HEK293T (cell line): ENCODE measurements at regions not wholly inside any gene's neighbourhood (a gene's known extent, or its start where the extent isn't known, plus 50 kb on each side); places are given as distances from the start of the nearest gene placed in this dataset.

Experiments
- CTCF ChIA-PET: fragments of 350-600 bp; formaldehyde crosslinking; extraction: SDS; loops from one replicate; lab custom pipeline; 2021; ENCODE audit warnings: antibody characterized with exemption, inconsistent platforms; lab: Yijun Ruan, JAX
- POLR2A ChIA-PET: fragments of 350-600 bp; formaldehyde crosslinking; extraction: SDS; loops from one replicate; lab custom pipeline; 2020; ENCODE audit warnings: antibody characterized with exemption, inconsistent platforms; lab: Yijun Ruan, JAX
- DNase-seq: peaks from one replicate; pipeline ENCODE4 v3.0.0; 2012; ENCODE audit warnings: mixed read lengths; ENCODE audit errors: extremely low spot score
- ARNT ChIP-seq: fragments of 450-650 bp; IDR thresholded peaks from 2 replicates; pipeline ENCODE4 v1.6.1; 2017; ENCODE audit warnings: mild to moderate bottlenecking
- BHLHE40 ChIP-seq: fragments of 450-650 bp; IDR thresholded peaks from 2 replicates; pipeline ENCODE4 v1.6.1; 2016; ENCODE audit warnings: mild to moderate bottlenecking, moderate library complexity, borderline replicate concordance
- CTBP1 ChIP-seq: fragments of 450-650 bp; IDR thresholded peaks from 2 replicates; pipeline ENCODE4 v1.6.1; 2016; ENCODE audit warnings: borderline replicate concordance
- ELF4 ChIP-seq: fragments of 450-650 bp; IDR thresholded peaks from 2 replicates; pipeline ENCODE4 v1.6.1; 2017; ENCODE audit warnings: antibody characterized with exemption
- FOXA1 ChIP-seq: fragments of 450-650 bp; IDR thresholded peaks from 2 replicates; pipeline ENCODE4 v1.6.1; 2016; ENCODE audit warnings: mild to moderate bottlenecking
- FOXK2 ChIP-seq: fragments of 450-650 bp; IDR thresholded peaks from 2 replicates; pipeline ENCODE4 v1.6.1; 2016; ENCODE audit warnings: mild to moderate bottlenecking
- FOXM1 ChIP-seq: fragments of 450-650 bp; IDR thresholded peaks from 2 replicates; pipeline ENCODE4 v1.6.1; 2017; ENCODE audit warnings: mild to moderate bottlenecking, borderline replicate concordance
- HDGF ChIP-seq: fragments of 450-650 bp; IDR thresholded peaks from 2 replicates; pipeline ENCODE4 v1.6.1; 2017; ENCODE audit warnings: antibody characterized with exemption, borderline replicate concordance
- L3MBTL2 ChIP-seq: fragments of 450-650 bp; conservative IDR thresholded peaks from 2 replicates; pipeline ENCODE4 v1.6.1; 2016; ENCODE audit warnings: mild to moderate bottlenecking
- LEF1 ChIP-seq: fragments of 450-650 bp; IDR thresholded peaks from 2 replicates; pipeline ENCODE4 v1.6.1; 2017; ENCODE audit warnings: mild to moderate bottlenecking, borderline replicate concordance
- NFRKB ChIP-seq: fragments of 450-650 bp; IDR thresholded peaks from 2 replicates; pipeline ENCODE4 v1.6.1; 2016; ENCODE audit warnings: mild to moderate bottlenecking, moderate library complexity
- SP1 ChIP-seq: fragments of 450-650 bp; IDR thresholded peaks from 2 replicates; pipeline ENCODE4 v1.6.1; 2017
- SUZ12 ChIP-seq: fragments of 450-650 bp; IDR thresholded peaks from 2 replicates; pipeline ENCODE4 v1.6.1; 2016; ENCODE audit warnings: mild to moderate bottlenecking
- TARDBP ChIP-seq: fragments of 450-650 bp; IDR thresholded peaks from 2 replicates; pipeline ENCODE4 v1.6.1; 2016
- ZNF384 ChIP-seq: fragments of 450-650 bp; IDR thresholded peaks from 2 replicates; pipeline ENCODE4 v1.6.1; 2016
- TF ChIP-seq, protein P1 (sequence below): fragments of 450-650 bp; IDR thresholded peaks from 2 replicates; pipeline ENCODE4 v1.6.1; 2016

DNA sequence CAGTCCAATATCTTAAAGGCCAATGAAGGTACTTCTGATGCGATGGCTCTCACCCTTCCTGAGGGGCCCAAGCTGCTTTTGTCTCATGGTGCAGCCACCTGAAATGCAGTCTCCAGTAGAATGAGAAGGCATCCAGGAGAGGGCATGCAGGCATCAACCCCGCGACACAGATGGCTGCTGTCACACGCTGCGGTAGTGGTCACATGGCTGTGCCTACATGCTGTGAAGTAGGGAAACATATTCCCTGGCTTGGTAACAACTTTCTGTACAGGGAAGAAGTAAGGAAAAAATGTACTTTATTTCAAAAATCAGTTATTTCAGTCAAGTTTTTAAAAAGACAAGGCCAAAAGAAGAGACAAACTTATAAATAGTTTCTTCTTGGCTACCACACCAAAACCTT lies 139.9 kb downstream of the TRIML1 start:
- ChIA-PET POLR2A (no interaction called here), CTCF (no interaction called here)
- no peak for TF ChIP-seq NFRKB
- TF ChIP-seq ELF4, result no peak
- no peak for TF ChIP-seq SUZ12
- no peak for TF ChIP-seq LEF1
- no peak for TF ChIP-seq FOXM1
- TF ChIP-seq FOXK2, result no peak
- TF ChIP-seq FOXA1, result no peak
- no peak for TF ChIP-seq ARNT
- no peak for TF ChIP-seq HDGF
- no peak for TF ChIP-seq L3MBTL2
- no peak for TF ChIP-seq TARDBP
- TF ChIP-seq, protein P1, sequence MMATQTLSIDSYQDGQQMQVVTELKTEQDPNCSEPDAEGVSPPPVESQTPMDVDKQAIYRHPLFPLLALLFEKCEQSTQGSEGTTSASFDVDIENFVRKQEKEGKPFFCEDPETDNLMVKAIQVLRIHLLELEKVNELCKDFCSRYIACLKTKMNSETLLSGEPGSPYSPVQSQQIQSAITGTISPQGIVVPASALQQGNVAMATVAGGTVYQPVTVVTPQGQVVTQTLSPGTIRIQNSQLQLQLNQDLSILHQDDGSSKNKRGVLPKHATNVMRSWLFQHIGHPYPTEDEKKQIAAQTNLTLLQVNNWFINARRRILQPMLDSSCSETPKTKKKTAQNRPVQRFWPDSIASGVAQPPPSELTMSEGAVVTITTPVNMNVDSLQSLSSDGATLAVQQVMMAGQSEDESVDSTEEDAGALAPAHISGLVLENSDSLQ, result no peak
- no peak for TF ChIP-seq CTBP1
- no peak for TF ChIP-seq BHLHE40
- no peak for TF ChIP-seq SP1
- no peak for TF ChIP-seq ZNF384
- DNase-seq, result no peak

DNA sequence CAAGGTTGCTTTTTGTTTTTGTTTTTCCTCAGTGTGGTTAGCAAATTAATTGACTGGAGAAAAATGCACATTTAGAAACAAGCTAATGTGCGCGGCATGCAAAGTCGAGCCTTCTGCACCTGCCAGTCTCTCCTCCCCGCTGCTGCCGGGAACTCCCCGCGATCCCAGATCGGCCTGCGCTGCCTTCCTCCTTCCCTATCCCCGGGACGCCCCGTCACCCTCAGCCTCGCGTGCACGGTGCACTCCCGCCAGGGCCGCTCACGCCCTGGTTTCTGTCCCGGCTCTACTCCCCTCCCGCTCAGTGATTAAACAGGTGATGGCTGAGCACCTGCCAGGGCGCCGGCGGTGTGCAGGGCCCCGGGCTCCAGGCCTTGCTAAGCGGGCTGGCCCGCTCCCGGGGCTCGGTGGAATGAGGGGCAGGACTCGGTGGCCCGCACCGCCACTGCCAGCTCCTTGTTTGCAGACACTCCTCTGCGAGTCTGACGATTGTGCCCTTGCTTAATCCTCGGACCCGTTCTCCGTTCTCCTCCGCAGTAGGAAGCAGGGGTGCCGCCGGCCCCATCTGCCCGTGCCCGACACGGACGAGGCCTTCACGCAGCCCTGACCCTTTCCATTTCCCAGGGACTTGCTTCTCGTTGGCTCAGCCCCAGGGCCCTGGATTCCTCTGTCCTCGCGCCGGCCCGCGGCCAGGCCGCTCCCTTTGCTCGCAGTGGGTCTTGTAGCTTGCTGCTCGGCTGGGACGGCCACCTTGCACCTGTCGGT lies 143.4 kb downstream of the TRIML1 start:
- ChIA-PET POLR2A (no interaction called here), CTCF (no interaction called here)
- TF ChIP-seq, protein P1, result no peak
- no peak for TF ChIP-seq ARNT
- no peak for TF ChIP-seq FOXM1
- TF ChIP-seq SP1, result no peak
- TF ChIP-seq LEF1, result no peak
- TF ChIP-seq NFRKB, result no peak
- TF ChIP-seq HDGF, result no peak
- no peak for TF ChIP-seq L3MBTL2
- no peak for TF ChIP-seq ZNF384
- TF ChIP-seq FOXK2, result no peak
- no peak for TF ChIP-seq CTBP1
- no peak for DNase-seq

DNA sequence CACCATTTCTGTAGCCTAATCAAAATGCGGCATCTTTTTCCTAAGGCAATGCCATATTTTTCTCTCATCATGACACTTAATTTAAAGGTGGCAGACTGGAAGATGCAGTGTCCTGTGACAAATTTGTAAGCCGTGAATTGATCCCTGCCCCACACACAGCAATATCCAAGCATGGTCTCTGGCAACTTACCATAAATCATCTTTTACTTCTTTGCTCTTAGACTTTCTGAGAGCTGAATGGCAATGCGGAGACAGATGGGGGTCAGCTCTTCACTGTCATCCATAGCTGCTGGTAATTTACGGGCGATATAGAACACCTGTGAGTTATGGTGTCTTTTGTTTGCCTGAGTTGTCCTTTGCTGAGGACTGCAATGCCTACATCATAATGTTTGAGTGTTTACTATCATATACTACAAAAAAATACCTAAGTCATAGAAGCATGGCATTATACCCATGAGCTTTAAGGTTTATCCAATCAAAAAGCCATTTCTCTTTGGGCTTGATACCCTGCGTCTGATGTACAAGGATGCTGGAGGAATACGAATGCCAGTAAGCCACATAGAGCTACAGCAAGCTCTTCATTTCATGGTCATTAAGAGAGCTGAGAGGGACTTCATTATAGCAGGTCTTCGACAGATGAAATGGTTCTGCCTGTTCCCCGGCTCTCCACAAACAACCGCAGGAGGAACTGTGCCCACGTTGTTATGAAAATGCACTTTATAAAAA lies 148.1 kb downstream of the TRIML1 start:
- no peak for DNase-seq
- CTCF ChIA-PET, result no interaction called here
- POLR2A ChIA-PET, result no interaction called here
- TF ChIP-seq FOXK2, result no peak
- TF ChIP-seq CTBP1, result no peak
- no peak for TF ChIP-seq SUZ12
- TF ChIP-seq LEF1, result no peak
- TF ChIP-seq HDGF, result no peak
- no peak for TF ChIP-seq BHLHE40
- no peak for TF ChIP-seq TARDBP
- TF ChIP-seq FOXA1, result no peak
- TF ChIP-seq, protein P1, result no peak
- TF ChIP-seq NFRKB, result no peak
- no peak for TF ChIP-seq SP1
- TF ChIP-seq ELF4, result no peak
- no peak for TF ChIP-seq FOXM1
- TF ChIP-seq L3MBTL2, result no peak
- TF ChIP-seq ARNT, result no peak
- TF ChIP-seq ZNF384, result no peak

DNA sequence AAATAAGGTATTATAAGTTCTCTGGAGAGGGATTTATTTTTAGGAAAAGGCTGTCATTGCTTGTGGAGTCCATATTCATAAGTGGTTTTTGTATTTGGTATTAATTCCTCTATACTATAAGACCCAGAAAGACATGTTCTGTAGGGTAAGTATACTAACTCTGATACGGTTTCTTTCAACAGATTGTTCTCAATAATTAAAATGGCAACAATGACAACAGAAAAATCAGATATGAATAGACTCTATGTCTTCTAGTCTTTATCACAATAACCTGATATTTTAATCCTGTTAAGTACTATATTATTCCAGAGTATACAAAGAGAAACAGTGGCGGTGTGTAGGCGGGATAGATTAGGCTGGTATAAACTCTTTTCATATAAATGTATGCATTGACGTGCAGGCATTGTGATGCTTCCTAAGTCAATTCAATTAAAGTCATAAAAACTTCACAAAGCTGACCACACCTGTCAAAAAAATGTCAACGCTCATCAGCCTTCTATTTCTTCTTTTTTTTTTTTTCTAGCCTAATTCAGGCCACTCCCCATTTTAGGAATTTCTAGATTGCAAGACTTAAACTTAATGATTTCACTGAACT lies 150.4 kb downstream of the TRIML1 start:
- POLR2A ChIA-PET, result no interaction called here
- no peak for DNase-seq
- CTCF ChIA-PET, result no interaction called here
- TF ChIP-seq TARDBP (no peak), HDGF (no peak), ARNT (no peak), L3MBTL2 (no peak)

DNA sequence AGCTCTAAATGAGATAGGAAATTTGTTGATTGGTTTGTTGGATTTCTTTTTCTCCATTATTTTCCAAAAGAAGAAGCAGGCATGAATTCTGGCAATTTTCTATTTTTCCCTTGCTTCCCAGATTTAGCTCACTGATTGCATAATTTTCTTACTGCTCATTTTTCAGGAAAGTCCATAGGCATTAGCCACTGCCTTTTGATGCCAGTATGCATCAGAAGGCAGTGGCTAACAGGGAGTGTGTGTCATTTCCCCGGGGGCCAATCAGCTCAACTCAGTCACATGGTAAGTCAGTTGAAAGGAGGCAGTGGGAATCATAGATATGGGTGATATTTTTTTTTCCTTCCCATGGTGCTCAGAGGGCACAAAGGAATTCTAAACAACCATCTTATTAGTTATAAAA lies 156.7 kb downstream of the TRIML1 start:
- CTCF ChIA-PET, result interaction anchor here (0.6 kb wide), 1 partner anchor 44 kb away, joined by 5 read pairs; no protein-coding TSS in a partner anchor
- DNase-seq, result no peak
- POLR2A ChIA-PET, result no interaction called here
- TF ChIP-seq FOXM1 (no peak), NFRKB (no peak), ELF4 (no peak), ZNF384 (no peak), CTBP1 (no peak), L3MBTL2 (no peak), FOXK2 (no peak), BHLHE40 (no peak), FOXA1 (no peak), SP1 (no peak), SUZ12 (no peak), LEF1 (no peak), ARNT (no peak)
